Dedifferentiated amniotic fluid mesenchymal stem cell (primary cell): ENCODE measurements at regions not wholly inside any gene's neighbourhood (a gene's known extent, or its start where the extent isn't known, plus 50 kb on each side); places are given as distances from the start of the nearest gene placed in this dataset.
"Not testable (repeated sequence)": the region's sequence is repeated elsewhere in the genome, so short reads cannot be mapped to it uniquely, and the experiment has no call there.

ENCODE experiments used
- DNase-seq: peaks from one replicate; pipeline ENCODE4 v3.0.0-alpha.2; 2016; ENCODE audit errors: extremely low spot score

- no peak for DNase-seq
Observed at GRCh38 chr2:105538840-105539239, 140.0 kb upstream of the FHL2 start.

GRCh38 chr2:105537920-105538319, 139.1 kb upstream of the FHL2 start:
- no peak for DNase-seq

GRCh38 chr2:105537466-105537865, 138.6 kb upstream of the FHL2 start:
- DNase-seq = no peak

GRCh38 chr2:105536175-105536574, 137.3 kb upstream of the FHL2 start:
- no peak for DNase-seq

- not testable (repeated sequence) for DNase-seq
Observed at GRCh38 chr2:105529258-105529657, 130.4 kb upstream of the FHL2 start.

- DNase-seq = no peak
Observed at GRCh38 chr2:105526000-105526925, 127.4 kb upstream of the FHL2 start.

GRCh38 chr2:105525201-105525600, 126.3 kb upstream of the FHL2 start:
- DNase-seq = no peak

- no peak for DNase-seq
Observed at GRCh38 chr2:105522645-105523044, 123.8 kb upstream of the FHL2 start.

GRCh38 chr2:105521616-105522015, 122.8 kb upstream of the FHL2 start:
- DNase-seq = no peak

GRCh38 chr2:105521176-105521575, 122.3 kb upstream of the FHL2 start:
- DNase-seq = peak; percentile 48

GRCh38 chr2:105519516-105519915, 120.7 kb upstream of the FHL2 start:
- DNase-seq = no peak

GRCh38 chr2:105518897-105519296, 120.0 kb upstream of the FHL2 start:
- DNase-seq = no peak

- peak; percentile 21 for DNase-seq
Observed at GRCh38 chr2:105517814-105518705, 119.2 kb upstream of the FHL2 start.

GRCh38 chr2:105515581-105516415, 116.9 kb upstream of the FHL2 start:
- no peak for DNase-seq

GRCh38 chr2:105514576-105514975, 115.7 kb upstream of the FHL2 start:
- no peak for DNase-seq

- no peak for DNase-seq
Observed at GRCh38 chr2:105510761-105511528, 112.1 kb upstream of the FHL2 start.

GRCh38 chr2:105509269-105510086, 110.6 kb upstream of the FHL2 start:
- peak; percentile 44 for DNase-seq

- DNase-seq = not testable (repeated sequence)
Observed at GRCh38 chr2:105506860-105507259, 108.0 kb upstream of the FHL2 start.

GRCh38 chr2:105504459-105504858, 105.6 kb upstream of the FHL2 start:
- peak; percentile 41 for DNase-seq
